ENCODE measurements at regions not wholly inside any gene's neighbourhood (a gene's known extent, or its start where the extent isn't known, plus 50 kb on each side); places are given as distances from the start of the nearest gene placed in this dataset.

DNA sequence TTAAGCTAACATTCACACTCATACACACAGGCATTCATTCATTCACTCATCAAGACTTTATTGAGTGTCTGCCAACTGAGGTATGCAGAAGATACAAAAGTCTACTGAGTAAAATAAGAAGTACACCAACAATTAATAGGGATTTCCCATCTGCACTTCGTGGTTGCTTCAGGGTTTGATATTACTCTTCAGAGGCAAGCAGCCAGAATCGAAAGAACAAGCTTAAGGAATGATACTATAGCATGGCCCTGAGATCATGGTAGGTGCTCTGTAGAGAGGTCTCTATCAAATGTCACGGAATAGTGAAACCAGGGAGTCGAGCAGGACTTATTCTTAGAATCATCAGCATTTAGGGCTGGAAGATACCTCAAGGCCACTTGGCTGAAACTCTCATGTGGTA is 135.4 kb downstream of the NRN1 start:
- TF ChIP-seq, protein P1, sequence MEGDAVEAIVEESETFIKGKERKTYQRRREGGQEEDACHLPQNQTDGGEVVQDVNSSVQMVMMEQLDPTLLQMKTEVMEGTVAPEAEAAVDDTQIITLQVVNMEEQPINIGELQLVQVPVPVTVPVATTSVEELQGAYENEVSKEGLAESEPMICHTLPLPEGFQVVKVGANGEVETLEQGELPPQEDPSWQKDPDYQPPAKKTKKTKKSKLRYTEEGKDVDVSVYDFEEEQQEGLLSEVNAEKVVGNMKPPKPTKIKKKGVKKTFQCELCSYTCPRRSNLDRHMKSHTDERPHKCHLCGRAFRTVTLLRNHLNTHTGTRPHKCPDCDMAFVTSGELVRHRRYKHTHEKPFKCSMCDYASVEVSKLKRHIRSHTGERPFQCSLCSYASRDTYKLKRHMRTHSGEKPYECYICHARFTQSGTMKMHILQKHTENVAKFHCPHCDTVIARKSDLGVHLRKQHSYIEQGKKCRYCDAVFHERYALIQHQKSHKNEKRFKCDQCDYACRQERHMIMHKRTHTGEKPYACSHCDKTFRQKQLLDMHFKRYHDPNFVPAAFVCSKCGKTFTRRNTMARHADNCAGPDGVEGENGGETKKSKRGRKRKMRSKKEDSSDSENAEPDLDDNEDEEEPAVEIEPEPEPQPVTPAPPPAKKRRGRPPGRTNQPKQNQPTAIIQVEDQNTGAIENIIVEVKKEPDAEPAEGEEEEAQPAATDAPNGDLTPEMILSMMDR (IDR thresholded peaks at IDR 0.05) = no peak
- no peak for TF ChIP-seq ZFX (IDR thresholded peaks at IDR 0.05; ENCODE audit: borderline replicate concordance)
- H3K27ac ChIP-seq = no peak overlapping the region

DNA sequence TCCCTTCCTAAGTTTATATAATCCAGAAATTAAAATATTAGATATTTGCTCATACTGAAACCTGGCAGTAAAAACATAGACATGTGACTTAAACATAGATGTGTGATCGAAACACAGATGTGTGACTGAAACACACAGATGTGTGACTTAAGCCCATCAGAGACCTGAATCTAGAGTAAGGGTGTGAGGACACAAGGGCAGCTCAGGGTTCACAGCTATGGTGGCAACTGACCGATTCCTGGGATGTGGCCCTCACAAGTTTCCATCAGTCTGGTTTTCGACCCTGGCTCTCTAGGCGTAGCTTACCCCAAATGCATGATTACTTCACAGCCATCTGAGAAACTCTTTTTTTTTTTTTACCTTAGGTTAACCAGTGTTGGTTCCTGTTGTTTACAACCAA is 137.0 kb downstream of the NRN1 start:
- TF ChIP-seq, protein P1 (IDR thresholded peaks at IDR 0.05) = no peak
- no peak for TF ChIP-seq ZFX (IDR thresholded peaks at IDR 0.05; ENCODE audit: borderline replicate concordance)
- no peak overlapping the region for H3K27ac ChIP-seq

DNA sequence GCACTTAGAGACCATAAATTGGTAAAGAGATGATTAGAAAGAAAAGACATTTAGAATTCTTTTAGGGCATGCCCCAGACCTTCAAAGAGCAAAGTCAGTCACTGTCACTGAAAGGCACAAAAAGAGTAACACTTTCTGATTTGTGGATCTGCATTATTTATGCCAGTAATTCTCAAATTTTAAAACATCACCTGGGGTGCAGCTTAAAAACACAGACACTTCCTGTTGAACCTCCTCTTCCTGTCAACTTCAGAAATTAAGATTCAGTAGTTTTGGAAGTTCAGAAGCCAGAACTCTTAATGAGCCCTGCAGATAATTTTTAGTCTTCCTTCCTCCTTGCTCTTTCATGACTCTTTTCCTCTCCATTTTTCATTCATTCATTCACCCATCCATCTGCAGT is 137.5 kb downstream of the NRN1 start:
- H3K27ac ChIP-seq = no peak overlapping the region
- TF ChIP-seq, protein P1 (IDR thresholded peaks at IDR 0.05) = no peak
- TF ChIP-seq ZFX (IDR thresholded peaks at IDR 0.05; ENCODE audit: borderline replicate concordance) = no peak

DNA sequence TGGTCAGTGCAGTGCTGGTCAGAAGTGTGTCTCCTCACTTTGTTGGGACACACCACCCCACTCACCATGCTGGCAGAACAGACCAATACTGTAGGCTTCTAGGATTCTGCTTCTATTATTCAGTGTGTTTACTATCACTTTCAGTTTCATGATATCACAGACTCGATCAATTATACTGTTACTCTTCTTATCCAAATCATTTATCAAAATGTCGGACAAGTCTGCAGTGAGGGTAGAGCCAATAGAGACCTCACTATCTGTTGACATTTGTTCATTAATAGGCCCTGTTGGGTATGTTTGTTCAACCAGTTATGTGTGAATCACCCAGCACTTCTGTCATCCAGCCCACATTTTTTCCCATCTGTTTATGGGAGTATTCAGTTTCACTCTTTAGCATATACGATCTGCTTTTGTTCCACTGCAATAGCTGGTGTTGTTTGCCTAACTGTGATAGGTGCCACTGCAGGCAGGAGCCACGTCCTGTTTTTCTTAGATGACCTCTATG is 140.1 kb downstream of the NRN1 start:
- no peak overlapping the region for H3K27ac ChIP-seq
- no peak for TF ChIP-seq ZFX (IDR thresholded peaks at IDR 0.05; ENCODE audit: borderline replicate concordance)

DNA sequence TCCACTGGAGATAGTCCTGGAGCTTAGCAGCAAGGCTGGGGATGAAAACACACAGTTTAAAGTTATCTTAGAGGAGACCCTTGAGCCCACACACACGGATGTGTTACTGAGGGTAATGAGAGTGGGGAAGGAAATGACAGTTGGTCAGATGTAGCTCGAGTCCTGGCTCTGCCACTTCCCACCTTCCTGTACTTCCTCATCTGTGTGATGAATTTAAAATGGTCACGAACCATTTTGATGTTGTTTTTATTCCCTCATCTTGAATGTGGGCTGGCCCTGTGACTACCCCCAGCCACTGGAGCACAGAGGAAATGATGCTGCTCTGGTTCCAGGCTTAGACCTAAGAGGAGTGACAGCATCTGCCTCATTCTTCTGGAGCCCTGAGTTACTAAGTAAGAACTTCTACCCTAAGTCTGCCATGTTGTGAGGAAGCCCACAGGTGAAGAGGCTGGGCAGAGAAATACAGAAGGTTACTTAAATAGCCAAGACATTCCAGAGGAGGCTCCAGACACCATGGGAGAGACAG is 141.2 kb downstream of the NRN1 start:
- TF ChIP-seq, protein P1 (IDR thresholded peaks at IDR 0.05) = no peak
- TF ChIP-seq ZFX (IDR thresholded peaks at IDR 0.05; ENCODE audit: borderline replicate concordance) = no peak
- no peak overlapping the region for H3K27ac ChIP-seq

DNA sequence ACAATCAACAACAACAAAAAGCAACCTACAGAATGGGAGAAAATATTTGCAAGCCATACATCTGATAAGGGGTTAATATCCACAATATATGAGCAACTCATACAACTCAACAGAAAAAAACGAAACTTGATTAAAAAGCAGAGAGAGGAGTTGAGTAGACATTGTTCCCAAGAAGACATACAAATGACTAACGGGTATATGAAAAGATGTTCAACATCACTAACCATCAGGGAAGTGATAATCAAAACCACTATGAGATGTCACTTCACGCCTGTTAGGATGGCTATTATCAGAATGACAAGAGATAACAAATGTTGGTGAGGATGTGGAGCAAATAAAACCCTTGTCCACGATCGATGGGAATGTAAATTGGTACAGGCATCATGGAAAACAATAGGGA is 145.9 kb downstream of the NRN1 start:
- TF ChIP-seq, protein P1 (IDR thresholded peaks at IDR 0.05) = no peak
- TF ChIP-seq ZFX (IDR thresholded peaks at IDR 0.05; ENCODE audit: borderline replicate concordance) = no peak

DNA sequence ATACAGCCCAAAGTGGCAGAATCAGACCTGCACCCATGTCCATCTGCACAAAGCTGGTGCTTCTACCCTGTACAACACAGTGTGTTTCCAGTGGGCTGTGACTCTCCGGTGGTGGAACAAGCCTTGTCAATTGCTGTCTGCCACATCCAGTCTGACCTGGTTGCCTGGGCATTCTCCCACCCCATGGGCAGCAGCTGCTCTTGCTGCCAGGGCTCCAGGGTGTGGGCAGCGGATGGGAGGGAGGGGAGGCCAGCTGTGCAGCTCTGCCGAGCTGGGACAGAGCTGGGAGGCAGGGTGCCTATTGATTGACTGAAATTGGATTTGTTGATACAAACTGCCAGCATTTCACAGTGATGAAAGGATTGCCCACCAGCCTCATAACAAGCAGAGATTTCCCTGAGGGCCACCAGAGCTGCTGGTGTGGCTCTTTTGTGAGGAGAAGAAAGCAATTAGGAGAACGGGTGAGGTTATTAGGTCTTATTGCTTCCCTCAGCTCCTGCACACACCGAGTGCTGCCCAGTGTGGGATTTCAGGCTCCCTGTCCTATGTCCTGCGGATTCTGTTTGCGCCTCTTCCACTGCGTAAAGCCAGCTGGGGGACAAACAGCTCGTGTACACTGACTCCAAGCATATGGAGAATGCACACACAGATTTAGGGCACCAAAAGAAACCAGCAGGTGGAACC is 150.8 kb downstream of the NRN1 start:
- H3K27ac ChIP-seq = no peak overlapping the region
- TF ChIP-seq, protein P1 (IDR thresholded peaks at IDR 0.05) = no peak
- no peak for TF ChIP-seq ZFX (IDR thresholded peaks at IDR 0.05; ENCODE audit: borderline replicate concordance)

More for the DNA sequence above, 145.9 kb downstream of the NRN1 start:
- H3K27ac ChIP-seq = no peak overlapping the region

Measured in 22Rv1 (cell line).